ENCODE measurements at regions not wholly inside any gene's neighbourhood (a gene's known extent, or its start where the extent isn't known, plus 50 kb on each side); places are given as distances from the start of the nearest gene placed in this dataset.
A peak's percentile ranks its signal among the peaks of the same experiment; 100 is the strongest.

GRCh38 chr21:41583274-41583790, 75.4 kb upstream of the TMPRSS2 start (continued):
- no peak for TF ChIP-seq ZNF503 (CRISPR knock-in tag; IDR thresholded peaks at IDR 0.05)
- no peak for TF ChIP-seq PPARG (CRISPR knock-in tag; conservative IDR thresholded peaks at IDR 0.05)
- peak; percentile 60; the same call in 1 of the 2 replicates for TF ChIP-seq ELF3 (CRISPR knock-in tag; IDR thresholded peaks at IDR 0.05)
- TF ChIP-seq THAP11 (CRISPR knock-in tag; IDR thresholded peaks at IDR 0.05) = no peak
- TF ChIP-seq DZIP1 (CRISPR knock-in tag; IDR thresholded peaks at IDR 0.05) = no peak
- no peak for TF ChIP-seq RAD21 (CRISPR knock-in tag; IDR thresholded peaks at IDR 0.05)
- TF ChIP-seq HNRNPL (IDR thresholded peaks at IDR 0.05; ENCODE audit: low read depth, low read length) = peak; percentile 69
- no peak for TF ChIP-seq MBD4 (IDR thresholded peaks at IDR 0.05; ENCODE audit: borderline replicate concordance, low read length)
- TF ChIP-seq ZBTB1 (CRISPR knock-in tag; IDR thresholded peaks at IDR 0.05; ENCODE audit: borderline replicate concordance) = no peak
- TF ChIP-seq THRA (CRISPR knock-in tag; IDR thresholded peaks at IDR 0.05; ENCODE audit: borderline replicate concordance) = peak; percentile 67; the same call in 1 of the 2 replicates
- peak; percentile 29; the same call in 1 of the 2 replicates for TF ChIP-seq ZFP91 (CRISPR knock-in tag; IDR thresholded peaks at IDR 0.05; ENCODE audit: borderline replicate concordance)
- peak; percentile 89 for TF ChIP-seq FOSL2 (CRISPR knock-in tag; IDR thresholded peaks at IDR 0.05)
- 0 out of 2 replicates have a peak, but pooled peaks have one; percentile 8 for TF ChIP-seq ZNF331 (CRISPR knock-in tag; IDR thresholded peaks at IDR 0.05)
- TF ChIP-seq SNAPC2 (CRISPR knock-in tag; IDR thresholded peaks at IDR 0.05) = no peak
- TF ChIP-seq ZNF34 (CRISPR knock-in tag; IDR thresholded peaks at IDR 0.05; ENCODE audit: borderline replicate concordance) = no peak
- TF ChIP-seq KAT8 (CRISPR knock-in tag; IDR thresholded peaks at IDR 0.05) = peak; percentile 42; the same call in 1 of the 2 replicates
- TF ChIP-seq ZEB1 (IDR thresholded peaks at IDR 0.05; ENCODE audit: insufficient replicate concordance, low read depth) = peak; percentile 83
- no peak for TF ChIP-seq NFAT5 (CRISPR knock-in tag; IDR thresholded peaks at IDR 0.05)

All from HepG2 (cell line).